A673 (cell line): ENCODE measurements at regions not wholly inside any gene's neighbourhood (a gene's known extent, or its start where the extent isn't known, plus 50 kb on each side); places are given as distances from the start of the nearest gene placed in this dataset.

Experiments
- BruUV-seq: library from RNA; stranded (reverse); fragments of 400-500 nt; replicated peaks from 2 replicates; lab custom pipeline; 2021; lab: Mats Ljungman, UMichigan
- CTCF ChIA-PET: fragments of 300-600 bp; sonication (Branson Sonifier 250); formaldehyde crosslinking; loops from one replicate; lab custom pipeline; 2022; ENCODE audit warnings: antibody characterized with exemption; lab: Charles Lee
- POLR2A ChIA-PET: fragments of 300-600 bp; sonication (Branson Sonifier 250); formaldehyde crosslinking; loops from one replicate; lab custom pipeline; 2022; ENCODE audit warnings: antibody characterized with exemption; ENCODE audit not compliant: low non-redundant PET; lab: Charles Lee
- DNase-seq: peaks from one replicate; pipeline ENCODE4 v3.0.0-alpha.2; 2015; ENCODE audit warnings: low spot score
- H3K27ac ChIP-seq: fragments of 200-600 bp; sonication (generic); 2 replicates; pipeline ENCODE4 v1.5.1; 2016; ENCODE audit warnings: mixed run types, low read depth, mild to moderate bottlenecking, mixed read lengths, antibody characterized with exemption, low read length; ENCODE audit not compliant: poor library complexity, severe bottlenecking
- H3K27me3 ChIP-seq: fragments of 200-600 bp; sonication (generic); replicated peaks from 2 replicates; pipeline ENCODE4 v1.6.1; 2017; ENCODE audit warnings: mixed run types, low read depth, mild to moderate bottlenecking, mixed read lengths, antibody characterized with exemption, low read length; ENCODE audit not compliant: insufficient read depth, poor library complexity
- H3K36me3 ChIP-seq: fragments of 200-600 bp; sonication (generic); 2 replicates; pipeline ENCODE4 v1.6.1; 2016; ENCODE audit warnings: mixed run types, mild to moderate bottlenecking, mixed read lengths, antibody characterized with exemption, low read length; ENCODE audit not compliant: insufficient read depth, poor library complexity, severe bottlenecking
- H3K4me1 ChIP-seq: fragments of 200-600 bp; sonication (generic); 2 replicates; pipeline ENCODE4 v1.6.1; 2017; ENCODE audit warnings: mixed run types, mild to moderate bottlenecking, mixed read lengths, antibody characterized with exemption, low read length; ENCODE audit not compliant: insufficient read depth, poor library complexity, severe bottlenecking
- H3K4me3 ChIP-seq: fragments of 200-600 bp; sonication (generic); 2 replicates; pipeline ENCODE4 v1.5.1; 2016; ENCODE audit warnings: low read depth, mixed run types, mild to moderate bottlenecking, mixed read lengths, low read length; ENCODE audit not compliant: poor library complexity, severe bottlenecking
- H3K9me3 ChIP-seq: fragments of 200-600 bp; sonication (generic); 2 replicates; pipeline ENCODE4 v1.6.1; 2016; ENCODE audit warnings: mixed run types, low read depth, mild to moderate bottlenecking, mixed read lengths, antibody characterized with exemption, low read length; ENCODE audit not compliant: poor library complexity, severe bottlenecking
- EZH2 ChIP-seq: fragments of 200-600 bp; sonication (generic); IDR thresholded peaks from 2 replicates; pipeline ENCODE4 v1.6.1; 2017; ENCODE audit warnings: borderline replicate concordance, low read depth, mild to moderate bottlenecking, mixed read lengths, antibody characterized with exemption, low read length; ENCODE audit not compliant: poor library complexity, severe bottlenecking
- intact Hi-C: fragments of 100-400 bp; cut with micrococcal nuclease; formaldehyde crosslinking; loops from one replicate; pipeline ENCODE4 v1.10.0; 2022; ENCODE audit not compliant: unreplicated experiment
- TF ChIP-seq, protein P1 (sequence below): fragments of 300-800, 200-600 bp; sonication (generic); conservative IDR thresholded peaks from 2 replicates; pipeline ENCODE4 v1.5.1; 2017; ENCODE audit warnings: low read depth, mild to moderate bottlenecking, antibody characterized with exemption, low read length, moderate library complexity, mixed read lengths

DNA sequence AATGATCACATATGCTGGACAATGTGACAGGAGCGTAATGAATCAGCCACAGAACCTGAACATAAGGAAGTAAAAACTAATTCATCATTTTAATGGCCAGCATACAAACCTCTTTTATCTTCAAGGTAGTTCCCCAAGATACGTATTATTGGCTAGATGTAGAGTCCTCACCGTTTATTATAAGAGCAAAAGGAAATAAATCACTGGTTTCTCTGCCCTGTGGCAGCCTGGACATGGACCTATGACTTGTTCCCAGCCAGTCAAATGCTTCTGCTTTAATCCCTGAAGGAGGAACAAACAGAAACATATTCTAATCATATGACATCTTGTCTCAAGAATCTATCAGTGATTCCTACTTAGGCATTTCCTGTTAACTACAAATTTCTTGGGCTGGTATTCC, 86.8 kb upstream of the FAM241A start:
- H3K27me3 ChIP-seq: no peaks in the 10 kb centered on the region
- no peaks in the 10 kb centered on the region for H3K9me3 ChIP-seq
- POLR2A ChIA-PET: no interaction called here
- DNase-seq: no peak
- no peaks in the 10 kb centered on the region for H3K36me3 ChIP-seq
- H3K27ac ChIP-seq: no peak overlapping the region
- CTCF ChIA-PET: no interaction called here
- TF ChIP-seq, protein P1, sequence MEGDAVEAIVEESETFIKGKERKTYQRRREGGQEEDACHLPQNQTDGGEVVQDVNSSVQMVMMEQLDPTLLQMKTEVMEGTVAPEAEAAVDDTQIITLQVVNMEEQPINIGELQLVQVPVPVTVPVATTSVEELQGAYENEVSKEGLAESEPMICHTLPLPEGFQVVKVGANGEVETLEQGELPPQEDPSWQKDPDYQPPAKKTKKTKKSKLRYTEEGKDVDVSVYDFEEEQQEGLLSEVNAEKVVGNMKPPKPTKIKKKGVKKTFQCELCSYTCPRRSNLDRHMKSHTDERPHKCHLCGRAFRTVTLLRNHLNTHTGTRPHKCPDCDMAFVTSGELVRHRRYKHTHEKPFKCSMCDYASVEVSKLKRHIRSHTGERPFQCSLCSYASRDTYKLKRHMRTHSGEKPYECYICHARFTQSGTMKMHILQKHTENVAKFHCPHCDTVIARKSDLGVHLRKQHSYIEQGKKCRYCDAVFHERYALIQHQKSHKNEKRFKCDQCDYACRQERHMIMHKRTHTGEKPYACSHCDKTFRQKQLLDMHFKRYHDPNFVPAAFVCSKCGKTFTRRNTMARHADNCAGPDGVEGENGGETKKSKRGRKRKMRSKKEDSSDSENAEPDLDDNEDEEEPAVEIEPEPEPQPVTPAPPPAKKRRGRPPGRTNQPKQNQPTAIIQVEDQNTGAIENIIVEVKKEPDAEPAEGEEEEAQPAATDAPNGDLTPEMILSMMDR: no peak
- TF ChIP-seq EZH2: no peak
- H3K4me3 ChIP-seq: no peak overlapping the region
- no peaks in the 10 kb centered on the region for H3K4me1 ChIP-seq
- intact Hi-C loops: no loop called here
- no TSS peak for BruUV-seq

DNA sequence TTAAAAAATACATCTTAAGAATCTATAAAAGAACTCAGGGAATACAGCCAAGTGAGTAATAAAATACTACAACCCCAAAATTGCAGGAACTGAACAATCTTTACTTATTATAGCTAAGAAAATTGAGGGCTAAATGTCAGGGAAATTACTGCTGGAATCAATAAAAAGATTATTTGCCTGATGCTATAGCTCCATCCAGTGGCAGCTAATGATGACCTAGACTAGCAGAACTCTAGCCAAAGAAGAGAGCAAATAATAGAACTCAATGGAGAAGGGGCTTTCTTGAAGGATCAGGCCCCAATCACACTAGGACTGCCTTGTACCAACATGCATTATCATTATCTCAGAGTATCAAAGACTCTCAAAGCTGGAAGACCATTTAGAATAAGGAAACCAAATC, 85.0 kb upstream of the FAM241A start:
- Histone ChIP-seq H3K4me1 (no peaks in the 10 kb centered on the region), H3K27me3 (no peaks in the 10 kb centered on the region), H3K27ac (no peak overlapping the region), H3K9me3 (no peaks in the 10 kb centered on the region), H3K4me3 (no peak overlapping the region), H3K36me3 (no peaks in the 10 kb centered on the region)
- CTCF ChIA-PET: interaction anchor here (0.7 kb wide), 1 partner anchor 115 kb away, joined by 3 read pairs; no protein-coding TSS in a partner anchor
- no peak for TF ChIP-seq EZH2
- TF ChIP-seq, protein P1: peak; percentile 63
- POLR2A ChIA-PET: no interaction called here
- BruUV-seq: no TSS peak
- DNase-seq: peak; percentile 51
- intact Hi-C loops: no loop called here

DNA sequence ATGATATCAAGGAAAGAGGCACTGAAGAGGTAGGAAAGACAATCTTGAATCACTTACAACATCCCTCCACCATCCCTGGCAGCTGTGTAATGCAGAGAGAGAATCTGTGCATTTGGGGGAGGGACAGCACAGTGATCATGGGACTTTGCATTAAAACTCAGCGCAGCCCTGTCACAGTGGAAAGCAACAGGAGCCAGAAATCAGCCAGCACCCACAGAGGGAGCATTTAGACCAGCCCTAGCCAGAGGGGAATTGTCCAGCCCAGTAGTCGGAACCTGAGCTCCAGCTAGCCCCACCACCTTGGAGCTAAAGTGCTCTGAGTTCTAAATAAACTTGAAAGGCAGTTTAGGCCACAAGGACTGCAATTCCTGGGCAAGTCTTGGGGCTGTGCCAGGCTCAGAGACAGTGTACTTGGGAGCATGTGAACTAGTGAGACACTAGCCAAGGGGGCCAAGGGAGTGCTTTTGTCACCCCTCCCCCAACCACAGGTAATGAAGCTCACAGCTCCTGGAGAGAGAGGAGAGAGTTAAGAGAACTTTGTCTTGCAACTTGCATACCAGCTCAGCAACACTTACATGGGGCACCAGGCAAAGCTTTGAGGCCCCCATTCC, 83.9 kb upstream of the FAM241A start:
- TF ChIP-seq, protein P1: no peak
- no peak for TF ChIP-seq EZH2
- Histone ChIP-seq H3K4me3 (no peak overlapping the region), H3K27ac (no peak overlapping the region), H3K4me1 (no peaks in the 10 kb centered on the region), H3K36me3 (no peaks in the 10 kb centered on the region), H3K27me3 (no peaks in the 10 kb centered on the region), H3K9me3 (no peaks in the 10 kb centered on the region)
- ChIA-PET CTCF (no interaction called here), POLR2A (no interaction called here)
- no peak for DNase-seq
- intact Hi-C loops: no loop called here
- no TSS peak for BruUV-seq
